ENCODE measurements at regions not wholly inside any gene's neighbourhood (a gene's known extent, or its start where the extent isn't known, plus 50 kb on each side); places are given as distances from the start of the nearest gene placed in this dataset.

GRCh38 chrX:82848111-82848510 is 660.0 kb upstream of the POU3F4 start:
- no peak overlapping the region for H3K4me2 ChIP-seq (ENCODE audit: extremely low read depth, insufficient read depth, low read length)
- no peaks in the 10 kb centered on the region for H3K79me2 ChIP-seq (ENCODE audit: control insufficient read depth, insufficient read depth, low read length)
- H3K4me1 ChIP-seq (ENCODE audit: control insufficient read depth, extremely low read depth, insufficient read depth, low read length), result no peaks in the 10 kb centered on the region
- H3K36me3 ChIP-seq (ENCODE audit: control insufficient read depth, insufficient read depth, low read length), result no peaks in the 10 kb centered on the region
- no peaks in the 10 kb centered on the region for H3K9me3 ChIP-seq (ENCODE audit: control insufficient read depth, insufficient read depth, low read depth, low read length)
- H4K20me1 ChIP-seq (ENCODE audit: control insufficient read depth, extremely low read depth, insufficient read depth, low read length), result no peaks in the 10 kb centered on the region
- no peak overlapping the region for H3K27ac ChIP-seq (ENCODE audit: insufficient read depth, low read length)
- no peak overlapping the region for H3K4me3 ChIP-seq (replicated peaks in 1 of 4; ENCODE audit: control extremely low read depth in 1 of 4, insufficient read depth in 1 of 4, low read depth in 3 of 4, low read length in 4 of 4)
- H3K9ac ChIP-seq (ENCODE audit: insufficient read depth, low read length), result no peak overlapping the region
- TF ChIP-seq EZH2 (IDR thresholded peaks at IDR 0.05; ENCODE audit: low read length, missing control alignments), result no peak
- TF ChIP-seq CTCF (conservative IDR thresholded peaks at IDR 0.05 in 1 of 2, IDR thresholded peaks at IDR 0.05 in 1 of 2; ENCODE audit: low read depth in 1 of 2, low read length in 2 of 2), result no peak
- H3K27me3 ChIP-seq (ENCODE audit: control insufficient read depth, insufficient read depth, low read length), result no peaks in the 10 kb centered on the region
- no peak overlapping the region for H2AFZ ChIP-seq (ENCODE audit: low read length)
- DNase-seq (ENCODE audit: low read depth in 2 of 2), result no peak

Data from fibroblast of lung (primary cell).